Thyroid gland (tissue), 4 donors: ENCODE measurements at regions not wholly inside any gene's neighbourhood (a gene's known extent, or its start where the extent isn't known, plus 50 kb on each side); places are given as distances from the start of the nearest gene placed in this dataset.

Experiments
- POLR2A ChIP-seq, 2 donors: fragments of 450-650 bp; IDR thresholded peaks; one replicate each; pipeline ENCODE4 v1.6.1; 2017; ENCODE audit warnings: antibody characterized with exemption in 2 of 2, mild to moderate bottlenecking in 2 of 2, moderate library complexity in 1 of 2
- TF ChIP-seq, protein P1 (sequence below), 6 experiments: fragments of 200-600 bp in 3 of 6; fragments of 450-650 bp in 3 of 6; sonication (generic) in 3 of 6; IDR thresholded peaks; one replicate each; pipeline ENCODE4 v1.5.1; 2016 to 2019; ENCODE audit warnings: antibody characterized with exemption in 6 of 6, mild to moderate bottlenecking in 2 of 6, inconsistent platforms in 1 of 6, moderate library complexity in 1 of 6

DNA sequence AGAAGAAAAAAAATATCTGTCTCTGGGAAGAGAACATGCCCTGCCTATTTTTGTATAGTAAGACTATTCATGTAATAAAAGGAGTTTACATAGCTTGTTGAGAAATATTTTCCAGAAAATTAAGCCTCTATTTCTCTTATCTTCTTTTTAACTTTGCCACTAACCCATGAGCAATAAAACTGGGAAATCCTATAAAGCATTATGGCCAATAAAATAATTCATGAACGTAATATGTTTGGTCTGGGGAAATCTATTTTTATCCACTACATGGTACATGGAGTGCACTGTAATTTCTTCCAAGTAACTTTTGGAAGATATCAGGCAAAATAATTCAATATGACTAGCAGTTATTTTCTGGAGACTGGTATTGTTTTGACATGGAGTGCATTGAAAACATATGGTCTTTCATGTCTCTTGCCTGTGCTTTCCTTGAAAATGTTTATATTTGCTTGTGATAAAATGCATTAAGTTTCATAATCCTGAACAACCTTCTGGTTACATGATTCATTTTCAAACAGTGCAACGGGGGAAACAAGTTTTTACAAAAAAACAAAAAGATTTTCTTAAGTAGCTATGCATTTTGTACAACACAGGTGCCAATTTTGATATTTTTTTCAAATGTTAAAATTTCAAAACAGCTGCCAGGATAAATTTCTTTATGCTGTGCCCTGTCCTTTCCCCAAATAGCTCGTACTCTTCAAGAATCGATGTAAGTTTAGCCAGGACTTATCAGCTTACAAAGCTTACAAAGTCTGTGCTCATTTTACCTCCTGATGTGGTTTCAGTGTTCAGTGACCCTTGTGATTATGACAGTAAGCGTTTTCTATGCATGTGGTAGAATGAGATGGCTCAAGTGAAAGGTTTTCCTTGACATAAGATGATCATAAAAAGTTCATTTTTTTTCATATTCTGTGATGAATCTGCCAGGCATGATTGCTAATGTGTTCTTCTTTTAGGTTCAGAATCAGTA, 194.5 kb downstream of the UBE2E3 start:
- TF ChIP-seq POLR2A (IDR thresholded peaks at IDR 0.05), result no peak
- TF ChIP-seq, protein P1, sequence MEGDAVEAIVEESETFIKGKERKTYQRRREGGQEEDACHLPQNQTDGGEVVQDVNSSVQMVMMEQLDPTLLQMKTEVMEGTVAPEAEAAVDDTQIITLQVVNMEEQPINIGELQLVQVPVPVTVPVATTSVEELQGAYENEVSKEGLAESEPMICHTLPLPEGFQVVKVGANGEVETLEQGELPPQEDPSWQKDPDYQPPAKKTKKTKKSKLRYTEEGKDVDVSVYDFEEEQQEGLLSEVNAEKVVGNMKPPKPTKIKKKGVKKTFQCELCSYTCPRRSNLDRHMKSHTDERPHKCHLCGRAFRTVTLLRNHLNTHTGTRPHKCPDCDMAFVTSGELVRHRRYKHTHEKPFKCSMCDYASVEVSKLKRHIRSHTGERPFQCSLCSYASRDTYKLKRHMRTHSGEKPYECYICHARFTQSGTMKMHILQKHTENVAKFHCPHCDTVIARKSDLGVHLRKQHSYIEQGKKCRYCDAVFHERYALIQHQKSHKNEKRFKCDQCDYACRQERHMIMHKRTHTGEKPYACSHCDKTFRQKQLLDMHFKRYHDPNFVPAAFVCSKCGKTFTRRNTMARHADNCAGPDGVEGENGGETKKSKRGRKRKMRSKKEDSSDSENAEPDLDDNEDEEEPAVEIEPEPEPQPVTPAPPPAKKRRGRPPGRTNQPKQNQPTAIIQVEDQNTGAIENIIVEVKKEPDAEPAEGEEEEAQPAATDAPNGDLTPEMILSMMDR (IDR thresholded peaks at IDR 0.05), result no peak
